CD4-positive, alpha-beta T cell treated with Interleukin-12 subunit alpha and Interleukin-12 subunit beta, for 1 hour (primary cell): ENCODE measurements at regions not wholly inside any gene's neighbourhood (a gene's known extent, or its start where the extent isn't known, plus 50 kb on each side); places are given as distances from the start of the nearest gene placed in this dataset.

Experiments used
- DNase-seq: peaks from one replicate; pipeline ENCODE4 v3.0.0-alpha.2; 2020

DNA sequence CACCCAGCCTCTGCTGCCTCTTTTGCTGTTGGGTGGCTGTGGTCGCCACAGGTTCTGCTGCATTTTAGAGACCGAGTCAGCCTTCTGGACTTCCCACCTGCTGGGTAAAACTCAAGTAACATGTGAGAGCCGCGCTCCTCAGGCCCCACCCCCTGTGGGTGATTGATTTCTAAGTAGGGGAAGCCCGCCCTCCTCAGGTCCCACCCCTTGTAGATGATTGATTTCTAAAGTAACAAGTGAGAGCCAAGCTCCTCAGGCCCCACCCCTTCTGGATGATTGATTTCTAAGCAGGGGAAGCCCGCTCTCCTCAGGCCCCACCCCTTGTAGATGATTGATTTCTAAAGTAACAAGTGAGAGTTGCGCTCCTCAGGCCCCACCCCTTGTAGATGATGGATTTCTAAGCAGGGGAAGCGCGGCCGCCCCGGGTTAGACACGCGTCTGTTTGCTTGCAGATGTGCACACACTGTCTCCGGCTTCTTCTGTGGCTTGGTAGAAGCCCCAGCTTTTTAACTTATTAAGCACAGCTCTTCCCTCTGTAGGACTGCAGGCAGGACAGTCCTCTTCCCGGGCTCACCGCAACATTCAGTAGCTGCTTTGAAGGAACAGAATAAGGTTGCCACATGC, 83.4 kb downstream of the FAM43A start:
- DNase-seq = peak; percentile 96

DNA sequence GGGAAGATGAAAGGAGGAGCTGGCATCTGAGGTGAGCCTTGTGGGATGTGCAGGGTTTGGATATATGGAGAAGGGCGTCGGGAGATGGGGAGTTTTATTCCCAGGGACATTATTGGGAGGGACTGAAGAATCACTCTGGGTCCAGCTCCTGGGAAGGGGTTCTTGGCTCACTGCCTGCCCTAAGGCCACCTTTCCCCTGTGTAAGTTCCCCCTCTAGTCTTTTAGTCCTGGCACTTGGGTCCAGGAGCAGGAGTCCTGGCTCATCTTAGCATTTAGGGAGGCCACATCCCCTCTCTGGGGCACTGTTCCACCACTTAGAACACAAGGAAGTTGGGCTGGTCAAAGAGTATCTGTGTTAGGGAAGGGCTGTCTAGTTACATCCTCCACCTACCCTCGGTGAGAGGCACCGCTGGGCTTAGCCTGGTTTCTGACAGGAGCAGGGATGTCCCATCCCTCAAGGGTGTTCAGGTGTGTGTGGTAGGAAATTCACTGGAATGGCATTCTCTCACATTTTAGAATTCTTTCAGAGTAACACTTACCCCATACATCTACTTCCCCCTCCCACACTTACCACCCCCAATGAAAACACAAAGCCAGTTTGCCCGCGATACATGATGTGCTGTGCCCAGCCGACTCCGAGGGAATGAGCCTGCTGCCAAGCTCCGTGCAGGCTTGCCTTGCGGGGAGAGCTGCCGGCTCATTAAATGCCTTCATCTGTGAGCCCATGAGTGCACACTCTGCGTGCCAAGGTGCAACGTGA, 86.7 kb downstream of the FAM43A start:
- no peak for DNase-seq

DNA sequence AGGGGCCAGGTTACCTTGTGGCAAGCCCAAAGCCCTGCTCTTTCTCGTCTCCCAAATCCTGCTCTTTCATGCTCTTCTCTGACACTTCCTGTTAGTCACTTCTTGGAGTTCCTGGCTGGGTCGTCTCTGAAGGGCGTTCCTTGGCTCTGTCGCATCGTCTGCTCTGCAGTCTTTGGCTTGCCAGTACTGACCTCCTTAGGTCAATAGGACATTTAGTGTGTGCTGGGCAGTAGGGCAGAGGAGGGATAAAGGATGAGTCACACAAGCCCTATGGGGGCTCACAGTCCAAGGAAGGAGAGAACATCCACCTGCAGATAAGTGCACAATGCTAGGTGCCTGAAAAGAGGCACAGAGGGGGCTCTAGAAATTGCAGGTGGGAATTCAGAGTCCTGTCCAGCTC, 87.5 kb downstream of the FAM43A start:
- DNase-seq = no peak

DNA sequence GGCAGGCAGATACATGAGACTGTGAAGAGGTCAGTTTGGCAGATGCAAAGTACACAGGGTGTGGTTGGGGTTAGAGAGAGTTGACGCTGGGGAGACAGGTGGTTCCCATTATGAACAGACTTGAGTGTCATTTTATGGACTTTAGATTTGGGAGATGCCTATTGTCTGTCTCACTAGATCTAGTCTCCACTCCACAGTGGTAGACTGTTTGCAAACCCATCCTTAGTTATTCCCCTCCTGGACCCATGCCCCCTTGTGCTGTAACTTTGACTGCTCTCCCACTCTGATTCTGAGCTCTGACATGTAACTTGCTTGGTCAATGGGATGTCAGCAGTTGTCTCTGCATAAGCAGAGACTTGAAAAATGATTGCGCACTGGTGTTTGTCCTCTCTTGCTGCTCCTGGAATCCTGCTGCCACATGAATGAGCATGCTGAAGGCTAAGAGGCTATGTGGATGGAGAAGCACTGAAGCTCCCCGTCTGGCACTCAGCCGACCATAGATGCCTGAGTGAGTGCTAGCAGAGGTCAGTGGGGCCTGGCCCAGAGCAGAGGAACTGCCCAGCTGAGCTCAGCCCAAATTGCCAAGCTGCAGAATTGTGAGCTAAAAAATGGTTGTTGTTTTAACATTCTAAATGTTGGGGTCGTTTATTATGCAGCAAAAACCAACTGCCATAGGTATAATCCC, 88.2 kb downstream of the FAM43A start:
- DNase-seq = no peak

DNA sequence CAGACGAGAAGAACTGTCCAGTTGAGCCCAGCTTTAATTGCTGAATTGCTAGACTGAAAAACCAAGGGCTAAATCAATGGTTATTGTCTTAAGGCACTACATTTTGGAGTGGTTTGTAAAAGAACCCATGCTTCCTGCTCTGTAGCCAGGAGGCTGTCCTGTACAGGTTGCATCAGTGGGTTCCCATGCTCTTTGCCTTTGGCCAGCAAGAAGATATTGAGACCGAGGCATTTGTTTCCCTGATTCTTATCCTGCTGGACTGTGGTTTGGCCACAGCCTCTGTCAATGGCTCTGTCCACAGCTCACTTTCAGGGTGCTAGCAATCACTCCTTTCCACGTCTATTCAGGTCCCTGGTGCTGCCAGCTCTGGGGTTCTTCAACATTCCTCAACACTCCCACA, 89.6 kb downstream of the FAM43A start:
- no peak for DNase-seq

DNA sequence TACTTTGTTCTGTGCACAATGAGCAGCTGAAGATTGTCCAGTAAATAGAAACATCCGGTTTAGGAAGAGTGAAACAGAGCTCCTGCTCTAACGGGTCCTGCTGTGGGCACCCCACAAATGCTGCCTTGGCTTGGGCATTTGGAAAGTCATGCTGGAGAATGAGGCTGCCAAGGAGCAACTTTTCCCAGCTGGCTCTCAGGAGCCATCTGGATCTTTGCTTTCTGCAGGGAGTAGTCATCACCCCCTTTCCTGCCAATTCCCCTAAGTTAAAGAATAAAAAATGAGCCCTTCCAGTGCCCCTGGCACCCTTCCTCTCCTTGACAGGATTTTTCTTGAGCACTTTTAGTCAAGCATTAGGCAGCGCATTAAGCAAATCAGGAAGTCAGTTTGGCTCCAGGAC, 90.0 kb downstream of the FAM43A start:
- DNase-seq = no peak

DNA sequence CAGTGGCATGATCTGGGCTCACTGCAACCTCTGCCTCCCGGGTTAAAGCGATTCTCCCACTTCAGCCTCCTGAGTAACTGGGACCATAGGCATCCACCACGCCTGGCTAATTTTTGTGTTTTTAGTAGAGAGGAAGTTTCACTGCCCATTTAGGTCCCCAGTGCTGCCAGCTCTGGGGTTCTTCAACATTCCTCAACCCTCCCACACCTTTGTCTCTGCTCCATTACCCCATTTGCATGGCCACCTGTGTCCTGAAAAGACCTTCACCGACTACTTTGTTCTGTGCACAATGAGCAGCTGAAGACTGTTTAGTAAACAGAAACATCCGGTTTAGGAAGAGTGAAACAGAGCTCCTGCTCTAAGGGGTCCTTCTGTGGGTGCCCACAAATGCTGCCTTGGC, 92.0 kb downstream of the FAM43A start:
- no peak for DNase-seq

DNA sequence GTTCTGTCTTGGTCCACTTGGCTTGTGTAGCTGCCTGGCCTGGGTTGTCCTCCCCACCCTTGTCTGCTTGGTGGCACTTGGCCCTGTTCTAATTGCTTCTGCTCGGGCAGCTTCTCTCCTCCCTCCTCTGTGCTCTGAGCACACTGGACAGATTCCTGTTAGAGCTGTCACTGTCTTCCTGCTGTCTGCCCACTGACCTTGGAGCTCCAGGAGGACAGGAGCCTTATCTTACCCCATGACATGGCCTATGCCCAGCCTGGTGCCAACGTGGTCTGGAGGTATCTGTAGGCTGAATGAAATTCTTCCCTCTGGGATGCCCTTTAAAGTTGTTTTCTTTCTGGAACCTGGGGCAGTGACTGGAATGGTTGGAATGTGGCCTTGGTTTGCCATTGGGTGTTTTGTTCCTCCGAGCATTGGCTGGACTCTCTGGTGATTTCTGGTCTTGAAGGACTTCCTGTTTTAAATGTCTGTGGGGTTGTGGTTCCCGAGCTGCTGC, 94.1 kb downstream of the FAM43A start:
- DNase-seq = no peak

DNA sequence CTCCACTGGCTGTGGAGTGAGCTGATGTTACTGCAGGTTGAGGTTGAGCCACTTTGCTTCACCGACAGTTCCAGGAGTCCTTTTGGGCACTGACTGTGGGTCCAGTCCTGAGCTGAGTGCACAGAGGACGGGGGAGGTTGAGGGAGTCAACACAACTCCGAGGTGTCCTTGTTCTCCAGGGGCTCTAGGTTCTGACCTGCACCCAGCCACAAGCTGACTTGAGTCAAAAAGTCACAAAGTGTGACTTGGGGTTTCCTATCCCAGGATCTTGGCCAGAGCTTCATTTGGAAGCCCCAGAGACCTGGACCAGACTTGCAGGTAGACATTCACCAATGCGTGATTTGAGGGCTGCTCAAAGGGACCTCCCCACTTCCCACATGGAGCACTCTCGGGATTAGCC, 95.0 kb downstream of the FAM43A start:
- no peak for DNase-seq

DNA sequence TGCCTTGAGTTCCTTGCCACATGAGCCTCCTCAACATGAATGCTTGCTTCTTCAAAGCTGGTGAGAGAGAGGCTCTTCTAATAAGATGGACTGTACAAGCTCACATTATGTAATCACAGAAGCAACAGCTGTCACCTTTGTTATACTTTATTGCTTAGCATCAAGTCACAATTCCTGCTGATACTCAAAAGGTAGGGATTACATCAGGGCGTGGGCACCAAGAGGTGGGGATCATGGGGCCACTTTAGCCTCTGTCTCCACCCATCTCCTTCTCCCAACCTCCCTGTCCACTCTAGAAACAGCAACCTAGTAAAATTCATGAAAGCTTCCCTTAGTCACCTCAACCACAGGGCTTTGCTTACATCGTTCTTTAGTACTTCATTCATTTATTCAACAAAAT, 95.9 kb downstream of the FAM43A start:
- DNase-seq = no peak

DNA sequence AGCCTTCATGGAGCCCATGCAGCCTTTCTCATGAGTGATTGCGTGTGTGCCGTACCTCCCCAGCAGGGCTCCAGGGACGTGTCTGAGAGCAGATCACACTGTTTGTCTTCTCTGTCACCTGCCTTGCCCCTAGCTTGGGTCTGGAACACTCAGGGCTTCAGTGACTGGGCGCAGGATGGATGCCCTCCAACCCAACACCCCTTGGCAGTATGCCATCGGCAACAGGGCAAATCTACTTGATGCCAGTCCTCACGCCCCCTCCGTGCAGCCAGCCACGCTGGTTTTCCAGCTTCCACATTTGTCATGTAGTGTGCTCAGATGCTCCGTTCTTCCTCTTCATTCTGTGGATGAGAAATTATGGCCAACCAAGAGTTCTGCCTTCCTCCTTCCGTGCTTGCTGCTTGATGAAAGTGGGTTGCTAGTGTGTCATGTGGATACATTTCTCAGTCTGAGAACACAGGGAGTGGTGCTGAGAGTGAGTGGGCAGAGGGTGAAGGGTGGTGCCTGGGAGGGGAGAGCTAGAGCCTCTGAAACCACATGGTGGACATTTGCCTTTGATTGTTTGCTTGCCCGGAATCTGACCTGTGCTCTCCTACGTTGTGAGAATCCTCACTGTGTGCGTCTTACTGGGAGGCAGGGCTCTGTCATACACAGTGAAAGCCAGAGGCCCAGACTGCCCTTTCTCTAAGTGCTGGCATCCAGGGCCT, 97.2 kb downstream of the FAM43A start:
- no peak for DNase-seq

DNA sequence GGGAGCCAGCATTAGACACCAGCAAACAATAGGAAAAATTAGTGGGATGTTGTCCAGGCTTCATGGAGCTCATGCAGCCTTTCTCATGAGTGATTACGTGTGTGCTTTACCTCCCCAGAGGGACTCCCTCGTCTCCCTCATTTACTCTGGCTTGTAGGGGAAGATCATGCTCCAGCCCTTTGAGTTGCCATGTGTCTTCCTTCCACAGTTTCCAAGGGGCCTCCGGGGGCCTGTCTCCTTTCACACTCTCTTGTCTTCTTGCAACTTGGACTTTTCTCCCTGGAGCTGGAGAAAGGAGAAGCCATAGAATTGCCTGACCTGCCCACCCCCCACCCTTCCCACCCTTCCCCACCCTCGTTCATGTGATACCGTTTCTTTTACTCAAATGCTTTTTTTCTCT, 98.7 kb downstream of the FAM43A start:
- DNase-seq = no peak

DNA sequence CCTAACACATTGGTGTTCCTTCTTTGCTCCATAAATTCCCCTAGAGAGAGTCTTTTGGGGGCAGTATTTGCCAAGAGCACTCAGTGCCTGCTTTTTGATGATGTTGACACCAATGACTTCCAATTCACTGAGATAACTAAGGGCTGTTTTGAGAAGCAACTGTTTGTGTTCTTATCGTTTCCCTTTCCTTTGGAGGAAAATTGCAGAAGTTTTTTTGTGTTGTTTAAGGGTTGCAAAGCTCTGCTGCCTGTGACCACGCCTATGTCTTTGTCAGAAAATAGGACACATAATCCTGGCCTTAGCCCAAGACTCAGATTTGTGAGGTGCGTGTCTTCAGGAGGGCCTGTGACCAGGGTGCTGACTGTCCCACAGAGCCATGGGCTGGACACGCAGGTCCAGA, 99.6 kb downstream of the FAM43A start:
- no peak for DNase-seq

DNA sequence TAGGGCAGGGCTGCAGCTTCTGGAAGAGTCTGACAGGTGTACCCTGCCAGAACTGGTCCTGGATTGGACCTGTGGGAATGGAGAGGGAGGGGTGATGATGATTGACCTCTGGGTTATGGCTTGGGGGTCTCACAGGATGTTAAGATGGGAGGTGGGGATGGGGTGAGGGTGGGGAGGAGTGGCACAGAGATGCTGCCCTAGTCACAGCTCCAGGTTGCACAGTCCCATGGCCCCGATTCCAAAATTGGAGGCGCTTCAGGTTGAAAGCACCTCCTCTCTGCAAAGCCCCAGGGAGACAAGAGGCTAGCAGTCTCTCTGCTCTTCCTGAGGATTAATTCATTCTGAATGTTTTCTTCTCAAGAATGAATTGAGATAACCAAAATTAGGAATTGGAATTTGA, 101.4 kb downstream of the FAM43A start:
- DNase-seq = no peak

DNA sequence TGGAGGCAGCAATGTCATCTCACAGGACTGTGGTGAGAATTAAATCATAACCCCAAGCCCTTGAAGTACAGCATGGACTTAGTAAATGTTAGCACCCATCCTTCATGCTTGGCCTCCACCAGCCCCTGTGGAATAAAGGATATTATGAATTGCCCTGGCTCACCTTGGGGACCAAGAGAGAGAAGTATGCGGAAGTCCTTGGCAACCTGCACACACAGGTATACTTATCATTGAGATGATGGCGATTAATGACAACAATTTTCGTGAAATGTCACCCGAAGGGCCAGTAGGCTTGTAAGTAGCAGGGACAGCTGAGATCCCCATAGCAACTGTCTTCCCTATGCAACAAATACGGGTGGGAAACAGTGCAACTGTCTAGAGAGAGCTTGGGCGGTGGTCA, 102.0 kb downstream of the FAM43A start:
- DNase-seq = no peak

DNA sequence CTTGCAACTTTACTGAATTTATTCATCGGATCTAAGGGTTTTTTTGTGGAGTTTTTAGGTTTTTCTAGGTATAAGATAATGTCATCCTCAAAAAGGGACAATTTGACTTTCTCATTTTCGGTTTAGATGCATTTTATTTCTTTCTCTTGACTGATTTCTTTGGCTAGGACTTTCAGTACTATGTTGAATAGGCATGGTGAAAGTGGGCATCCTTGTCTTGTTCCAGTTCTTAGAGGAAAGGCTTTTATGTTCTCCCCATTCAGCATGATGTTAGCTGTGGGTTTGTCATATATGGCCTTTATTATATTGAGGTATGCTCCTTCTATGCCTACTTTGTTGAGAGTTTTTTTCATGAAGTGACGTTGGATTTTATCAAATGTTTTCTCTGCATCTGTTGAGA, 106.7 kb downstream of the FAM43A start:
- DNase-seq = no peak

DNA sequence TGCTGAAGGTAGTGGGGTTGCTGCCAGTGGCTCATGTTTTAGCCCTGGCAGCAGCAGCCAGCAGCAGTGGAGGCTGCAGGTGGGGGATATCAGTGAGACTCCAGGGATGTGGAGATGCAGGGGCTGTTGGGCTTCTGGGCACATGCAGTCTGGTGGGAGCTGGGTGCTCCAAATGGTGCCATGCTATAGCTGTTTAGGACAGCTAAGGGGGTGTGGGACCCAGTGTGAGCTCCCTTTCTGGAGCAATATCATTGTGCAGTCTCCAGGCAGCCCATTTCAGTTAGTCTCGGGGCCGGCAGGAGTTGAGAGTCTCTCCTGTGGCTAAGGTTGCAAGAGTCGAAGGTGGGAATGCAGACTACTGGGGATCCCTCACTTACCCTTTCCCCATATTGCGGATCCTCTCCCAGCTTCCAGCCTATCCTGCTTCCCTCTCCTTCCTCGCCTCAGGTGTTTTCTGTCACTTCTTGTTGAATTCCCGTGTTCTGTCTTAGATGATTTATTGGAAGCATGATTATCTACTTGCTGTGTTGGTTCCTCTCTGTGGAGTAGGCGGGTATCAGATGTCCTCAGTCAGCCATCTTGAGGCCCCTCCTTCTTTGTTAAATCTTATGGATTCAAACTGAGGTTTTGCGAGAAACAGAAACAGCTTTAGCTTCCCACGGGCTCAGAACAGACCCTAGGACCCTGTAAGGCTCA, 112.0 kb downstream of the FAM43A start:
- DNase-seq = no peak

DNA sequence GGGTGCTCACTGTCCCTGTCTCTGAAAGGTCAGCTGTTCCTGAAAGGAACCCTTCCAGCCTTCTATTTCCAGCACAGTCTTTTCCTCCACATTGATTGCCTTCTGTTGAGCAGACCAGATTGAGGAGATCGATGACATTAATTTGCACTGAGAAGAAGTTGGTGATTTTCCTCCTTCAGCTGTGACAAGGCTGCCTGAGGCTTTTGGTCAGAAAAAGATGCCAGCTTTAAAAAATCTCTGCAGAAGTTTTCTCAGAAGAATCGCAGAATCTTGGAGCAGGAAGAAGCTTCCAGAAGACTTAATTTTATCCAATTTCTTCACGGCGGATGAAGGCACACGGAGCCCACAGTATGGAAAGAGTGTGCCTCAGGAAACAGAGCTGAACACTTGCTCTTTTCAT, 112.8 kb downstream of the FAM43A start:
- no peak for DNase-seq

DNA sequence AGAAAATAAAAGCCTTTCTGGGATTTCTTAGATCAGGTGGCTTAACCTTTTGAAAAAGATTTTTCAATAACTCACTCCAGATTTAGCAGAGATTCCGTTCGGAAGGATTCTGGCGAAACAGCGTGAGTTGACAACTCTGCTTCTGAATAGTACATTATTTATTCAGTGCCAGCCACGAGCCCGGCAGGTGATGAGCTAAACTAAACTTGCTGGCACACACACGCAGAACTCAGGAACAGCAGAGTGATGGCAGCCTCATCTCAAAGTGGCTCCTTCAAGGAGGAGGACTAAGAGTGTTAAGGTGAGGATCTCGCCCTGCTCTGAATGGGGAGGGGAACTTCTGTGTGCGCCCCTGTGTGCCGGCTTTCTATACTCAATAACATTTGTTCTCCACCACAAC, 114.3 kb downstream of the FAM43A start:
- DNase-seq = no peak

DNA sequence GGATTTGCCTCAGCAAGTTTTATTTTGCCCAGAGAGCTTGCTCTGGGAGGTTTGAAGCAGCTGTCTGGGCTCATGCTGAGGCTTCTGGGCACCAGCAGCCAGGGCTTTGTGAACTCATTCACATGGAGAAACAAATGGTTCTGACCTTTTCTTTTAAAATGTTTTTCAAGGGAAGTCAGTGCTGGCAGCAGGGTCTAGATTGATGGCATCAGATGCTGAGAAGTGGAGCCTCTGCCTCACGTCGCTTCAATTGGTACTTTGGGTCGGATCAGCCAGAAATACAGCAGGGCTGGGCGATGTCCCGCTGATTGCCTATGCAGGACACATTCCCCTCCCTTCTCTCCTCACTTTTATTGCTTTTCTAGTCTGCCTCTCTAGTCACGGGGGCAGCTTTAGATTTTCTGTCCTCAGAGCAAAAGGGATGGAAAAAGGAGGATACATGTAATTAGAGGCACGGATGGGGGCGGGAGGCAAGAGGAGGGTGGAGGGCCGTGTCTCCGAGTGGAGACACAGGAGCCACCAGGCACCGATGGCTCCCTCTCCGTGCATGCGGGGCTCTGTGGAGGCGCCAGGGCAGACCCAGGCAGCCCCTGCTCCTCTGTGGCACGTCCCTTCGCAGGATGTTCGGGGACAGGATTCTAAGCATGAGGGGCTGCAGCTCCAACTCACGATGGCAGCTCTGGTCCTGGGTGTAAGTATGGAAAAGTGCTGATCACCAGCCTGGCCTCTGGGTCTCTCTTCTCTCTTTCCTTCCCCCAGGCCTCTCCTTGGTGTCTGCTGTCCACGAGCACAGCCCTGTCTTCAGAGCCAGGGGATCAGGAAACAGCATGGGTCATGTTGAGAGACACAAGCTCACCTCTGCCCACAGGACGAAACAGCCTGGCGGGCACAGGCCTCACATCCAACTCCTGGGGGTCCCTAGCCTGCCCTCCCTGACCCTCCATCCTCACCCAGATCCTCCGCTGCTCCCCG, 116.1 kb downstream of the FAM43A start:
- DNase-seq = no peak

DNA sequence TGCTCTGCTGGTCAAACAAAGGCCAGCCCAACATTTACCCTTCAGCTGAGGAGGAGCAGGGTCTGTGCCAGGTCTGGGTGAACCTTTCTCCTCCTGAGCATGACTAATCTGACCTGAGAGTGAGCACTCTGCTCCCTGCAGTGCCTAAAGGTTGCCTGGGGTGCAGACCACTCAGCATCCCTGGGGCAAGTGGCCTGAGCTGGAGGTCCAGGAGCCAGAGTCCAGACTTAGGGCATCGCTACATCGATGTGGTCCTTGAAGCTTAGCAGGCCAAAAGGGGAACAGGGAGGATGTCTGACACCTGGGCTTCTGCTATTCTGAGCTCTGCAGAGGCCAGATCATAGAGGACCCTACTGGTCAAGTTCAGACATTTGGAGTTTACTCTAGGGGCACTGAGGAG, 119.1 kb downstream of the FAM43A start:
- DNase-seq = no peak

DNA sequence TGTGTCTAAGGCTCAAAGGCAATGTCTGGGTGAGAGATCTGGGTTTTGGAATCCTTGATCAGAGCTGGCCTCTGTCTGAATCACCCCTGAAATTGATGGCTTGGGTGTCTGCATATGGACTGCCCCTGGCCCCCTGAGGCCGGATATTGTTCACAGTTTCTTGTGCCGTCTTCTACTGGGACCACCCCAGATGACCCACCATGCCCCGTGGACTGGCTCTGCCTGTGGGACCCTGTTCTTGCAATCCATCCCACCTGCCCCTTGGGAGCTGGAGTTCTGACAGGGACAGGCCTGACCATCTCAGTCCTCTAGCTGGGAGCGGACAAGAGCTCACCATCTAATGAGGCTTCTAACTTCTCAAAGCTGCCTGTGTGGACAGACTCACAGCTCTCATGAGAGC, 119.9 kb downstream of the FAM43A start:
- DNase-seq = no peak
